ENCODE measurements at regions not wholly inside any gene's neighbourhood (a gene's known extent, or its start where the extent isn't known, plus 50 kb on each side); places are given as distances from the start of the nearest gene placed in this dataset.

DNA sequence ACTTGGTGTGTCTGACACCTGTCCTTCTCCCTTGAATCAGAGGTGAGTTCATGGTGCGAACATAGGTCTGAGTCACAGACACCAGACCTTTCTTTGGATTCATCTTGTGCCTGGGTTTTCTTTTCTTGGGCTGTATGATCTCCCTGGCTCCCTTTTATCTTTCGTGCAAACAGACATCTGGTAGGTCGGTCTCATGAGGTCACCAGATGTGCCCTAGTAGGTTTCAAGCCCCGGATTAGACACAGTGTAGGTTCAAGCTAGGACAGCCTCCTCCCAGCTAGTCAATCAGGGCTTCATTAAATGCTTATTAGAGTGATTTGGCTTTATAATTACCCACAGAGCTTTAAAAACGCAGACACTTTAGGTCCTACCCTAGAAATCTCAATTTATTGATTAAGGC is 106.0 kb upstream of the MYO10 start:
- Histone ChIP-seq H3K36me3 (ENCODE audit: control insufficient read depth, insufficient read depth, low read length) (no peaks in the 10 kb centered on the region), H3K4me3 (replicated peaks; ENCODE audit: low read depth, low read length) (no peak overlapping the region), H3K27me3 (replicated peaks; ENCODE audit: control insufficient read depth, insufficient read depth, low read length) (no peaks in the 10 kb centered on the region)
- no peak for DNase-seq (ENCODE audit: extremely low read depth, insufficient read length)
- TF ChIP-seq, protein P1, sequence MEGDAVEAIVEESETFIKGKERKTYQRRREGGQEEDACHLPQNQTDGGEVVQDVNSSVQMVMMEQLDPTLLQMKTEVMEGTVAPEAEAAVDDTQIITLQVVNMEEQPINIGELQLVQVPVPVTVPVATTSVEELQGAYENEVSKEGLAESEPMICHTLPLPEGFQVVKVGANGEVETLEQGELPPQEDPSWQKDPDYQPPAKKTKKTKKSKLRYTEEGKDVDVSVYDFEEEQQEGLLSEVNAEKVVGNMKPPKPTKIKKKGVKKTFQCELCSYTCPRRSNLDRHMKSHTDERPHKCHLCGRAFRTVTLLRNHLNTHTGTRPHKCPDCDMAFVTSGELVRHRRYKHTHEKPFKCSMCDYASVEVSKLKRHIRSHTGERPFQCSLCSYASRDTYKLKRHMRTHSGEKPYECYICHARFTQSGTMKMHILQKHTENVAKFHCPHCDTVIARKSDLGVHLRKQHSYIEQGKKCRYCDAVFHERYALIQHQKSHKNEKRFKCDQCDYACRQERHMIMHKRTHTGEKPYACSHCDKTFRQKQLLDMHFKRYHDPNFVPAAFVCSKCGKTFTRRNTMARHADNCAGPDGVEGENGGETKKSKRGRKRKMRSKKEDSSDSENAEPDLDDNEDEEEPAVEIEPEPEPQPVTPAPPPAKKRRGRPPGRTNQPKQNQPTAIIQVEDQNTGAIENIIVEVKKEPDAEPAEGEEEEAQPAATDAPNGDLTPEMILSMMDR (IDR thresholded peaks at IDR 0.05; ENCODE audit: insufficient read depth, low read length, poor library complexity, severe bottlenecking), result no peak

DNA sequence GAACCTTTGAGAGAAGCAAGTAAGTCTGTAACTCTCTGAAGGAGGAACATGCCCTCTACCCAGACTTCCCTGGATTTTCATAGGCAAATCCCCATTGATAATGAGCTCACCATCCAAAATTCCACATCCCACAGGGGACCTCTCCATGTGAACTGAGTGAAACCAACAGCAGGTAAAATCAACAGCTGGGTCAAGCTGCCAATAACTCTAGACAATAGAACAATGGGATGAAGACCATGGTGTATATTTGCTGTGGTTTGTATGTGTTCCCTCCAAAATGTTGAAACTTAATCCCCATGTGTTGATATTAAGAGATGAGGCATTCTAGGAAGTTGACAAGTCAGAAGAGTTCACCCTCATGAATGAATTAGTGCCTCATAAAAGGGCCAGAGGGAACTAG is 110.2 kb upstream of the MYO10 start:
- Histone ChIP-seq H3K36me3 (ENCODE audit: control insufficient read depth, insufficient read depth, low read length) (no peaks in the 10 kb centered on the region), H3K27me3 (replicated peaks; ENCODE audit: control insufficient read depth, insufficient read depth, low read length) (no peaks in the 10 kb centered on the region), H3K4me3 (replicated peaks; ENCODE audit: low read depth, low read length) (no peak overlapping the region)
- TF ChIP-seq, protein P1 (IDR thresholded peaks at IDR 0.05; ENCODE audit: insufficient read depth, low read length, poor library complexity, severe bottlenecking), result no peak
- DNase-seq (ENCODE audit: extremely low read depth, insufficient read length), result no peak

DNA sequence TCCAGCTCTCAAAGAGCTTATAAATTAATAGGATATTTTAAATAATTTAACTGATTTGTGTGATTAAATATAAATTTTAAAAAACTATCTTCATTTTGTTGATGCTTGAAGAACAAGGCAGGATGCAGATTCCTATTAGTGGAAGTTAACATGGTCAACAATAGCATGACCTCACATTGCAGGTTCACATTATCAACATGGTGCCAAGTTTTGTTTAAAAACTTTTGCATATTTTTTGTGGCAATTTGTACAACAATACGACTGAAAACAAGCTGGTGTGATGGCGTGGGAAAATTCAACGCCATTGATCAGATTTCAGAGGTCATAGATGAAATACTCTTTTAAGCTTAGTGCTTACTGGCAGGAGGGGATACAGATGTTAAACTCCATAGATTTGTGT is 114.1 kb upstream of the MYO10 start:
- Histone ChIP-seq H3K36me3 (ENCODE audit: control insufficient read depth, insufficient read depth, low read length) (no peaks in the 10 kb centered on the region), H3K4me3 (replicated peaks; ENCODE audit: low read depth, low read length) (no peak overlapping the region), H3K27me3 (replicated peaks; ENCODE audit: control insufficient read depth, insufficient read depth, low read length) (no peaks in the 10 kb centered on the region)
- TF ChIP-seq, protein P1 (IDR thresholded peaks at IDR 0.05; ENCODE audit: insufficient read depth, low read length, poor library complexity, severe bottlenecking), result no peak
- DNase-seq (ENCODE audit: extremely low read depth, insufficient read length), result no peak

DNA sequence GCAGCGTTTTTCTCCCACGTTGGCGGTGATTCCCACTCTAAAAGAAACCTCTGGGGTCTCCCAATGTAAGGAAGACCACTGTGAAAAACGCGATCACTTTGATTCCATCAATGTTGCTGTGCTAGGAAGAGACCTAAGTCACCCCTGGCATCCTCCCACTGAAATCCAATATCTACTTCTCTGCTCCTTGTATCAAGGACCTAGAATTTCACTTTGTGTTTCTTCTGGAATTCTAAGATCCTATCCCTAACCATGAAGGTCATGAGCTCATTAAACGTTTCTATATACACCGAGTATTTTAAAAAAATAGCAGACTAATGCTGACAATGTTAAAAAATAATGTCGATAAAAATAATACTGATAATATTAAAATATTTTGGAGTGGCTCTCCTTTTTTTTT is 118.8 kb upstream of the MYO10 start:
- TF ChIP-seq, protein P1 (IDR thresholded peaks at IDR 0.05; ENCODE audit: insufficient read depth, low read length, poor library complexity, severe bottlenecking), result no peak
- H3K27me3 ChIP-seq (replicated peaks; ENCODE audit: control insufficient read depth, insufficient read depth, low read length), result no peaks in the 10 kb centered on the region
- no peak overlapping the region for H3K4me3 ChIP-seq (replicated peaks; ENCODE audit: low read depth, low read length)
- no peaks in the 10 kb centered on the region for H3K36me3 ChIP-seq (ENCODE audit: control insufficient read depth, insufficient read depth, low read length)
- no peak for DNase-seq (ENCODE audit: extremely low read depth, insufficient read length)

DNA sequence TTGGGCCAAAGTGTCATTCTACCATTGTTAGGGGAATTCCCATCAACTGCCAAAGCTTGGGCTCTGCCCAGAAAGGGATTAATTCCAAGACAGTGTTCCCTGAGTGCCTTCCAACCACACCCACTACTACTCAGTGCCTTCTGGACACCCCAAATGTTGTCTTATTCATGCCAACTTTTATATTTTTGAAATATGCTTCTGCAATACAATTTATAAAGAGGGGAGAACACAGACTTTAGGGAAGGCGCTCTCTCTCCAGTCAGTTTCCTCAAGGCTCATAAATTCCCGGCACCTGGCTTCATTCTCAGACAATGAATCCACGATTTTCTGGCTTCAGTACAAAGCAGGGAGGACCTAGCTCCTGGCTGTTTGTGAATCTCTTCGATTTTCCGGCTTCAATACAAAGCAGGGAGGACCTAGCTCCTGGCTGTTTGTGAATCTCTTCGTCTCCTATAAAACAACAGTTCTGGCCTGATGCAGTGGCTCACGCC is 120.1 kb upstream of the MYO10 start:
- H3K4me3 ChIP-seq (replicated peaks; ENCODE audit: low read depth, low read length), result no peak overlapping the region
- no peaks in the 10 kb centered on the region for H3K27me3 ChIP-seq (replicated peaks; ENCODE audit: control insufficient read depth, insufficient read depth, low read length)
- TF ChIP-seq, protein P1 (IDR thresholded peaks at IDR 0.05; ENCODE audit: insufficient read depth, low read length, poor library complexity, severe bottlenecking), result no peak
- no peak for DNase-seq (ENCODE audit: extremely low read depth, insufficient read length)
- no peaks in the 10 kb centered on the region for H3K36me3 ChIP-seq (ENCODE audit: control insufficient read depth, insufficient read depth, low read length)

DNA sequence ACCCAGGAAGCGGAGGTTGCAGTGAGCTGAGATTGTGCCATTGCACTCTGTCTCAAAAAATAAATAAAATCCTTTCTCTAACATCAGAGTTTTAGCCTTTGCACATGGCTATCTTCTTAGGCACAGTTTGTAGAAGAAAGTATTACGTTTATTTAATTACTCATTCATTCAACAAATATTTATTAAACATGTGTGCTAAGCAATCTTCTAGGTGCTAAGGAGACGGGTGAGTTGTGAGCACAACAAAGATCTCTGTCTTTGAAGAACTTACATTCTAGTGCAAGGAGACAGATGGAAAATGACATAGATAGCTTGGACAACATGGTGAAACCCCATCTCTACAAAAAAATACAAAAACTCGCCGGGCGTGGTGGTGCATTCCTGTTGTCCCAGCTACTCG is 122.3 kb upstream of the MYO10 start:
- Histone ChIP-seq H3K36me3 (ENCODE audit: control insufficient read depth, insufficient read depth, low read length) (no peaks in the 10 kb centered on the region), H3K27me3 (replicated peaks; ENCODE audit: control insufficient read depth, insufficient read depth, low read length) (no peaks in the 10 kb centered on the region), H3K4me3 (replicated peaks; ENCODE audit: low read depth, low read length) (no peak overlapping the region)
- no peak for DNase-seq (ENCODE audit: extremely low read depth, insufficient read length)
- TF ChIP-seq, protein P1 (IDR thresholded peaks at IDR 0.05; ENCODE audit: insufficient read depth, low read length, poor library complexity, severe bottlenecking), result no peak
